Astrocyte of the spinal cord (primary cell): ENCODE measurements at regions not wholly inside any gene's neighbourhood (a gene's known extent, or its start where the extent isn't known, plus 50 kb on each side); places are given as distances from the start of the nearest gene placed in this dataset.

ENCODE experiments used
- DNase-seq: peaks from one replicate; pipeline ENCODE4 v3.0.0; 2011; ENCODE audit warnings: low read depth, low spot score
- H3K4me3 ChIP-seq: 2 replicates; pipeline ENCODE4 v1.5.1; 2011; ENCODE audit warnings: low read depth, mild to moderate bottlenecking, low read length, moderate library complexity
- in situ Hi-C: cut with HindIII; loops from 2 replicates; pipeline ENCODE4 v1.10.0; 2017; ENCODE audit warnings: low sequenced_read_pairs
- TF ChIP-seq, protein P1 (sequence below): IDR thresholded peaks from 2 replicates; pipeline ENCODE4 v1.5.1; 2012; ENCODE audit warnings: low read depth, mild to moderate bottlenecking, low read length, inconsistent platforms

DNA sequence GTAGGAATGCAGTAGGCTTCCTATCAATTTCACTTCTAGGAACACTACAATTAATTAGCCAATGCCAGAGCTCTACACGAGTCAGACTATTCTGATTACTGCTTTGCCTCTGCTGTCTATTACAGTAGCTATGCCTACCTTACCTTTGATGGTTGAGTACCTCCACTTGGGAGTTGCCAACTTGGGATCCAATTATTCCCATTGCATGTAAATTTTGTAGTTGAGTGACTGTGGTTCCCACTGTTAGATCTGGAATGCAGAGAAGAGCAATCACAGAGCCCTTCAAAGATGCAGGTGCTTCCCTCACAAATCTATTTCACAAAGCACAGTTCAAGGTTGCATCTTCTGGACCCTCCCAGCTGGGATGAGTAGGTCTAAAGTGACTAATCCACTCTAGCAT, 62.9 kb upstream of the AASS start:
- DNase-seq, result no peak
- TF ChIP-seq, protein P1, sequence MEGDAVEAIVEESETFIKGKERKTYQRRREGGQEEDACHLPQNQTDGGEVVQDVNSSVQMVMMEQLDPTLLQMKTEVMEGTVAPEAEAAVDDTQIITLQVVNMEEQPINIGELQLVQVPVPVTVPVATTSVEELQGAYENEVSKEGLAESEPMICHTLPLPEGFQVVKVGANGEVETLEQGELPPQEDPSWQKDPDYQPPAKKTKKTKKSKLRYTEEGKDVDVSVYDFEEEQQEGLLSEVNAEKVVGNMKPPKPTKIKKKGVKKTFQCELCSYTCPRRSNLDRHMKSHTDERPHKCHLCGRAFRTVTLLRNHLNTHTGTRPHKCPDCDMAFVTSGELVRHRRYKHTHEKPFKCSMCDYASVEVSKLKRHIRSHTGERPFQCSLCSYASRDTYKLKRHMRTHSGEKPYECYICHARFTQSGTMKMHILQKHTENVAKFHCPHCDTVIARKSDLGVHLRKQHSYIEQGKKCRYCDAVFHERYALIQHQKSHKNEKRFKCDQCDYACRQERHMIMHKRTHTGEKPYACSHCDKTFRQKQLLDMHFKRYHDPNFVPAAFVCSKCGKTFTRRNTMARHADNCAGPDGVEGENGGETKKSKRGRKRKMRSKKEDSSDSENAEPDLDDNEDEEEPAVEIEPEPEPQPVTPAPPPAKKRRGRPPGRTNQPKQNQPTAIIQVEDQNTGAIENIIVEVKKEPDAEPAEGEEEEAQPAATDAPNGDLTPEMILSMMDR, result no peak
- in situ Hi-C loops, result no loop called here
- H3K4me3 ChIP-seq, result no peak overlapping the region

DNA sequence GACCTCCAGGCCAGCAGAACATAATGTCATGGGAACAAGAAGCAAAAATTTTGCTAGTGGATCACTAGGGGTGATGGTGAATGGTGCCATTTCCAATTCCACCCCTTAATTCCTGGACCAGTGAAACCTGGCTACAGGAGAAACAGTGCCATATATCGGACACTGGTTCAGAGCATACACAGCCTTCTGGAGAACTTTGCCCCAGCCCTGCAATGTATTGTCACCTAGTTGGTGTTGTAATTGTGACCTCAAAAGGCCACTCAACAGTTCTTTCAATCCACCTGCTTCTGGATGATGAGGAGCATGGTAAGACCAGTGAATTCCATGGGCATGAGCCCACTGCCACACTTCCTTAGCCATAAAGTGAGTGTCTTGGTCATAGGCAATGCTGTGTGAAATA, 59.8 kb upstream of the AASS start:
- no peak for DNase-seq
- TF ChIP-seq, protein P1, result no peak
- in situ Hi-C loops, result no loop called here

DNA sequence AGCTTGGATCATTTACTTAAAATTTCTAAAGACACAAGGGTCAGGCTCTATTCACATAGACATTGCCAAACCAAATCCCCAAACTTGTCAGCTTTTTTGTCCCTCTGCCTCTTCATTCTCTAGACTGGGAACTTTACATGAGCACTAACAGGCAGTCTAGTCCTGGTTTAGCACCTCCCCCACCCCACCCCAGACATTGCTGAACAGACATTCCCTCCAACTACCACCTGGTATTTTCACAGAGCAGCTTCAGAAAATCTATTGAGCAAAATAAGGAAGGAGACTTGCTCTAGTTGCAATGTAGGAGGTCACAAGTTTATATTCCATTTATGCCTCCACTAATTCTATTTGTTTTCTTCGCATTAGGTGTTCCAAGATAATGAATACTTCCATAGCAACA, 56.8 kb upstream of the AASS start:
- no peak overlapping the region for H3K4me3 ChIP-seq
- in situ Hi-C loops, result no loop called here
- TF ChIP-seq, protein P1, result no peak
- DNase-seq, result no peak

More for the DNA sequence above, 59.8 kb upstream of the AASS start:
- H3K4me3 ChIP-seq, result no peak overlapping the region

DNA sequence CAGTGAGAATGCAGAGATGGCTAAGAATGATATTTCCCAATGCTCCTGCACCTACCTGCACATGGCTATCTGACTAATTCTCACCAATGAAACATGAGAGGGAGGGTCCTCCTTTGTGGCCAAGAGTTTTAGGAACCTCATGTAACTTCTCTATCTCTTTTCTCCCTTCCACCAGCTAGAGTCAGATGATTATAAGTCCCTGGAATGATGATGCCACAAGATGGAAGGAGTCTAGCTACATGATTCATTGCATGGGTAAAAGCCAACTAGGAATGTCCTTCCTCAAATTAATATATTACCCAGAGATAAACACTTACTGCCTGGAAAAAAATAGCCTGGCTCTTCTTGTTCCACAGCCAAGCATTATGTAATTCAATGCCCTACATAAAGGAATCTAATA, 55.1 kb upstream of the AASS start:
- TF ChIP-seq, protein P1, result no peak
- H3K4me3 ChIP-seq, result no peak overlapping the region
- DNase-seq, result no peak
- in situ Hi-C loops, result no loop called here

DNA sequence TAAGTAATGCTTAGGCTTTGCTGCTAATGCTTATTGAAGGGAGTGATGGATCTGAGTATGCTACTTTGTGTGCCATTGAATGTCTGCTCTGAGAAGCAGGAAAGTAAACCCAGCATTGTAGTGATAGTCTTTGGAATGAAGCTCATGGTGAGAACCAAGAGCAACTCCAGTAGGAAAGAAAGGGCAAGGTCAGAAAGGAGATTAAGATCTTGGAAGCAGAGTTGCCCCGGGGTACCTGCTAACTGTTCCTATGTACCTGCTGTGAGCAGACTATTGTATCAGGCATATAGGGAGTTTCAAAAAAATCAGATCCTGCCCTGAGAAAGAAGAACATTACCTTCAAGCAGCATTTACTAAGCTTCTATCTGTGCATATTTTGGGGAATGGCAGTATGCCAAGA, 54.5 kb upstream of the AASS start:
- TF ChIP-seq, protein P1, result no peak
- DNase-seq, result no peak
- in situ Hi-C loops, result no loop called here
- H3K4me3 ChIP-seq, result no peak overlapping the region
